NOMO-1 treated with dmso at 0.1 percent for 144 hours (cell line): ENCODE measurements at regions not wholly inside any gene's neighbourhood (a gene's known extent, or its start where the extent isn't known, plus 50 kb on each side); places are given as distances from the start of the nearest gene placed in this dataset.
"Not testable (repeated sequence)": the region's sequence is repeated elsewhere in the genome, so short reads cannot be mapped to it uniquely, and the experiment has no call there.

Source experiments
- DNase-seq: peaks from one replicate; lab custom pipeline; 2025; ENCODE audit not compliant: unreplicated experiment; lab: John Stamatoyannopoulos, UW

- DNase-seq, result no peak
Observed at GRCh38 chr6:92337571-92337970, 1081.8 kb downstream of the EPHA7 start.

- DNase-seq, result no peak
Observed at GRCh38 chr6:92329208-92329847, 1090.0 kb downstream of the EPHA7 start.

GRCh38 chr6:92315312-92315711 is 1104.0 kb downstream of the EPHA7 start:
- no peak for DNase-seq

GRCh38 chr6:92297101-92297500 is 1122.3 kb downstream of the EPHA7 start:
- DNase-seq, result no peak

- no peak for DNase-seq
Observed at GRCh38 chr6:92292067-92292466, 1127.3 kb downstream of the EPHA7 start.

GRCh38 chr6:92289831-92290230 is 1129.5 kb downstream of the EPHA7 start:
- no peak for DNase-seq

GRCh38 chr6:92281571-92282076 is 1137.7 kb downstream of the EPHA7 start:
- no peak for DNase-seq

- DNase-seq, result no peak
Observed at GRCh38 chr6:92275150-92275549, 1144.2 kb downstream of the EPHA7 start.

GRCh38 chr6:92274588-92274987 is 1144.8 kb downstream of the EPHA7 start:
- no peak for DNase-seq

- no peak for DNase-seq
Observed at GRCh38 chr6:92273694-92274093, 1145.7 kb downstream of the EPHA7 start.

GRCh38 chr6:92271091-92271490 is 1148.3 kb downstream of the EPHA7 start:
- no peak for DNase-seq

GRCh38 chr6:92270365-92270764 is 1149.0 kb downstream of the EPHA7 start:
- DNase-seq, result no peak

- no peak for DNase-seq
Observed at GRCh38 chr6:92267335-92267734, 1152.0 kb downstream of the EPHA7 start.

GRCh38 chr6:92263864-92264263 is 1155.5 kb downstream of the EPHA7 start:
- no peak for DNase-seq

- DNase-seq, result no peak
Observed at GRCh38 chr6:92259171-92259570, 1160.2 kb downstream of the EPHA7 start.

GRCh38 chr6:92243315-92243714 is 1176.0 kb downstream of the EPHA7 start:
- DNase-seq, result no peak

- DNase-seq, result no peak
Observed at GRCh38 chr6:92231171-92231701, 1188.1 kb downstream of the EPHA7 start.

GRCh38 chr6:92219987-92220386 is 1199.4 kb downstream of the EPHA7 start:
- not testable (repeated sequence) for DNase-seq

GRCh38 chr6:92216717-92217116 is 1202.6 kb downstream of the EPHA7 start:
- DNase-seq, result no peak

GRCh38 chr6:92201618-92202017 is 1217.7 kb downstream of the EPHA7 start:
- DNase-seq, result no peak

- DNase-seq, result no peak
Observed at GRCh38 chr6:92196325-92196724, 1223.0 kb downstream of the EPHA7 start.

- no peak for DNase-seq
Observed at GRCh38 chr6:92195796-92196195, 1223.6 kb downstream of the EPHA7 start.

- DNase-seq, result no peak
Observed at GRCh38 chr6:92188016-92188415, 1231.3 kb downstream of the EPHA7 start.
